NOMO-1 treated with dmso at 0.1 percent for 144 hours (cell line): ENCODE measurements at regions not wholly inside any gene's neighbourhood (a gene's known extent, or its start where the extent isn't known, plus 50 kb on each side); places are given as distances from the start of the nearest gene placed in this dataset.

Experiments used
- DNase-seq: peaks from one replicate; lab custom pipeline; 2025; ENCODE audit not compliant: unreplicated experiment; lab: John Stamatoyannopoulos, UW

- no peak for DNase-seq
Measured at GRCh38 chr2:100759901-100760300, 60.0 kb upstream of the NPAS2 start.

DNA sequence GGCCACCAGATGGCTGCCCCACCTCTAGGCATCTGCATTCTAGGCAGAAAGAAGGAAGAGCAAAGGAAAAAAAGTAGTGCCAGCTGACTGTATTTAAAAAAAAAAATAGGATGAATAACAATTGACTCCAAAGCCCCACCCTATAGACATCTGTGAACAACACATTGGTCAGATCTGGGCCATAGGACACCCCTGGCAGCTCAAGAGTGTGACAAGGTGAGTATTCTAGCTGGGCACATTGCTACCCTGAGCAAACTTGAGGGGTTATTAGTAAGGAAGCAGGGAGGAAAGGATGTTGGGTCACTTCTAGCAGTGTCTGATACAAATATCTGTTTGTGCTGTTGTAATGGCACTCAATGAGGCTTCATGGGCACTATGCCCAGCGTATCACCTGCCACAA is 58.6 kb upstream of the NPAS2 start:
- no peak for DNase-seq

GRCh38 chr2:100764430-100764829 is 55.5 kb upstream of the NPAS2 start:
- DNase-seq = no peak

DNA sequence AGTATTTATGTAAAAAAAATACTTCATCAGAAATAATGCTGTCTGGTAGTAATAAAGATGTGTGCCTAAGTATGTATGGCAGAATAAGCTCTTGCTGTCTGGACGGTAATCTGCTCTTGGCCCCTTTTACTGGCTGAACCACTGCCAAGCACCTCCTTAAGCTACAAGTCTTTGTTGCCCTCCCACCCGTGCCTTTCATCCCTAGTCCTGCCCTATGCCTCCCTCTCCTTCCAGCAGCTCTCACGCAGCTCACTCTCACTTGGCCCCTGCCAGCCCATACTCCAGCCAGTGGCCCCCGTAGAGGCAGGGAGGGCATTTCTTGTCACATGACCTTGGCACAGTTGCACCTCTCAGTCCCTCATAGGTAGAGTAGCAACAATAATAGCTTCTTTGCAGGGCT is 54.5 kb upstream of the NPAS2 start:
- DNase-seq = no peak

DNA sequence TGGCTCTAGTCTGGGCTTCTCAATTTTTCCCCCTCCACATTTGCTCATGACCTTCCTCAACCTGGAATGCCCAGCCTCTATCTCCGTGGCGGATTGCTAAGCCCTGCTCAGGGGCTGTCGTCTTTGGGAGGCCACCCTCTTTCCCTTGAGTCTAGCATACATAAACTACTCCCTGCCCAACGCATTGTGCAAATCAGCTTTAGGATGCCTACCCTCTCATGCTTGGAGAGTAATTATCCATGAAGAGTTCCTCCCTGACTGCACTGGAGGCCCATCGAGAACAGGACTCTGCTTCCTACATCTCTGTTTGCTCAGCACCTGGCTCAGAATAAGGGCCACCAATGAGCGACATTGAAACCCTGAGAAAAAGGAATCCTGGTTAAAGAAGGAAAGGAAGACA is 53.7 kb upstream of the NPAS2 start:
- DNase-seq = no peak

DNA sequence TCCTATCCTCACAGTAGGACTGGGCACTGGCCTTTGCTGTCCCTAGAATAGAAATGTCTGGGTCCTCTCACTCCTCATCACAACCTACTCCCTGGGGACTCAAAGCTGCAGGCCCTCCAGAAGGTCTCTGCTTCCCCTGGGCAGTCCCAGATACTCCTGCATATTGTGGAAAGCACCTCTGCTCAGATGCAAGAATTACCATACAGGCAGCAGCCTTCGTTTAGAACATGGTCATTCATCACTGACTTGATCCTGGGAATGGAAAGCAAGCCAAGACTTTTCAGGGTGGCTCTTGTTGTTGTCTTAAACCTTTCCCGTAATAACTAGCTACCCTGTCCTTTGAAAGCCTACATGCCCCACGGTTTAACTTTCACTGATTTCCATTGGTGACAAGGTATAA is 53.1 kb upstream of the NPAS2 start:
- DNase-seq = no peak

- no peak for DNase-seq
Measured at GRCh38 chr2:100767224-100767653, 52.7 kb upstream of the NPAS2 start.

DNA sequence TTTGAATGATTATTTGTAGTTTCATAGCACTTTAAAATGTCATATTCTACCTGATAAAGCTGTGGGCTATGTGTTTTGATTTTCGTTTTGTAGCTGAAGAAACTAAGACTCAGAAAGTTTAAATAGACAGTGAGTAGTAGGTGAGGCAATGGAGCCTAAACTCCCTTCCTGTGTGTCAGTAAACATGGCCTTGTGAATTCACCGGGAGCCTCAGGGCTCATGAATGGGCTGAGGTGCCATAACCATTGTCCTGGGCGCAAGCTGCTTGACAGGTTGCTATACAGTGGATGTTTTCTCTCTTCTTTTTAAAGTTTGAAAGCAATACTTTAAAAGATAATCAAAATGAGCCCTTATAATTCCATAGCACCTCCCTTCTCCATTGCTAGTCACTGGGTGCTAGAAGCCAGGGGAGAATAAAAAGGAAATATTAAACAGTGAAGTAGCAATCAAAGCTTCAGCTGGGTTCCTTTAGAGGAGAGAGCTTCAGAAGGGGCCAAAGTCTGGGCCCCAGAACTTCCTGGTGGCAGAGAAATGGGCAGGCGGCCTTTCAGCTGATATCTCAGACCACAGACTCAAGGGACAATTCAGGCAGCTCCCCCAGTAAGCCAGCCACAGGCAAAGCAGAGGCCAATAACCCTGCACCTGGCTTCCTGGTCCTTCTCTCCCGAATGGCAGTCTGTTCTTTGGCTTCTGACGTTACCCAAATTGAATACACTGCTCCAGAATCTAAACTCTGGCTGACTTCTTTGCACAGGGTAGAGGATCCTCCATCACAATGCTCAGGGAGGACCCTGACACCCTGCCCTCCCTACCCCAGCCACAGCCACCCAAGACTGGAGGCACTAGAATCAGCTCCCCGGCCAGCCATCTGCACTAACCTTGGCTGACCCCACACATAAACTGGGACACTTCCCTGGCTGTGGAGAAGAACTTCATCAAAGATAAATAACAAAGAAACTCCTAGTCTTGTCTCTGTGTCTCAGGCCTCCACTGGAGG is 51.8 kb upstream of the NPAS2 start:
- no peak for DNase-seq
